ENCODE measurements at regions not wholly inside any gene's neighbourhood (a gene's known extent, or its start where the extent isn't known, plus 50 kb on each side); places are given as distances from the start of the nearest gene placed in this dataset.

GRCh38 chr5:173527671-173528070, 88.8 kb downstream of the BOD1 start (continued):
- TF ChIP-seq, protein P1, sequence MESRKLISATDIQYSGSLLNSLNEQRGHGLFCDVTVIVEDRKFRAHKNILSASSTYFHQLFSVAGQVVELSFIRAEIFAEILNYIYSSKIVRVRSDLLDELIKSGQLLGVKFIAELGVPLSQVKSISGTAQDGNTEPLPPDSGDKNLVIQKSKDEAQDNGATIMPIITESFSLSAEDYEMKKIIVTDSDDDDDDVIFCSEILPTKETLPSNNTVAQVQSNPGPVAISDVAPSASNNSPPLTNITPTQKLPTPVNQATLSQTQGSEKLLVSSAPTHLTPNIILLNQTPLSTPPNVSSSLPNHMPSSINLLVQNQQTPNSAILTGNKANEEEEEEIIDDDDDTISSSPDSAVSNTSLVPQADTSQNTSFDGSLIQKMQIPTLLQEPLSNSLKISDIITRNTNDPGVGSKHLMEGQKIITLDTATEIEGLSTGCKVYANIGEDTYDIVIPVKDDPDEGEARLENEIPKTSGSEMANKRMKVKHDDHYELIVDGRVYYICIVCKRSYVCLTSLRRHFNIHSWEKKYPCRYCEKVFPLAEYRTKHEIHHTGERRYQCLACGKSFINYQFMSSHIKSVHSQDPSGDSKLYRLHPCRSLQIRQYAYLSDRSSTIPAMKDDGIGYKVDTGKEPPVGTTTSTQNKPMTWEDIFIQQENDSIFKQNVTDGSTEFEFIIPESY (IDR thresholded peaks at IDR 0.05; ENCODE audit: extremely low read depth, insufficient replicate concordance, low read length), result no peak
- no peak for TF ChIP-seq EZH2 (IDR thresholded peaks at IDR 0.05)

GRCh38 chr5:173524136-173524535, 92.3 kb downstream of the BOD1 start:
- intact Hi-C loops (cut with micrococcal nuclease), result no loop called here
- CTCF ChIA-PET, result no interaction called here
- Histone ChIP-seq H3K4me3 (replicated peaks in 1 of 2; ENCODE audit: low read depth in 1 of 2, low read length in 2 of 2) (no peak overlapping the region), H3K9me3 (ENCODE audit: control insufficient read depth in 1 of 2, insufficient read depth in 1 of 2, low read depth in 1 of 2, low read length in 2 of 2) (no peaks in the 10 kb centered on the region), H3K4me1 (ENCODE audit: control insufficient read depth in 1 of 2, insufficient read depth in 2 of 2, low read length in 2 of 2) (no peaks in the 10 kb centered on the region), H3K4me2 (ENCODE audit: low read length) (no peak overlapping the region), H3K36me3 (ENCODE audit: control insufficient read depth in 1 of 2, insufficient read depth in 2 of 2, low read length in 2 of 2) (no peaks in the 10 kb centered on the region), H3K27me3 (ENCODE audit: insufficient read depth, low read length) (no peaks in the 10 kb centered on the region), H3K79me2 (ENCODE audit: insufficient read depth, low read length) (no peaks in the 10 kb centered on the region), H3K9me2 (ENCODE audit: insufficient read depth) (no peaks in the 10 kb centered on the region), H4K20me1 (ENCODE audit: insufficient read depth) (no peaks in the 10 kb centered on the region), H2AFZ (ENCODE audit: low read depth, low read length, poor library complexity, severe bottlenecking) (no peak overlapping the region), H3K27ac (ENCODE audit: low read depth, low read length) (no peak overlapping the region), H3K9ac (ENCODE audit: low read length) (no peak overlapping the region)
- ATAC-seq (no peak), DNase-seq (ENCODE audit: low read depth, low spot score) (no peak)
- TF ChIP-seq EGR1 (IDR thresholded peaks at IDR 0.05; ENCODE audit: low read depth) (no peak), SRF (IDR thresholded peaks at IDR 0.05; ENCODE audit: low read depth) (no peak), ZFX (IDR thresholded peaks at IDR 0.05) (no peak), ELF1 (IDR thresholded peaks at IDR 0.05; ENCODE audit: borderline replicate concordance, low read depth) (no peak), POLR2AphosphoS5 (IDR thresholded peaks at IDR 0.05; ENCODE audit: low read depth, low read length) (no peak), EZH2 (IDR thresholded peaks at IDR 0.05) (no peak), SP1 (IDR thresholded peaks at IDR 0.05; ENCODE audit: low read depth) (no peak), ZNF274 (IDR thresholded peaks at IDR 0.05; ENCODE audit: low read depth, low read length) (no peak)
- no TSS peak for BruUV-seq (replicated peaks)
- RAD21 ChIA-PET (ENCODE audit: low non-redundant PET in 1 of 2, low total read pairs in 2 of 2, uncharacterized antibody in 2 of 2, unreplicated experiment in 2 of 2), result no interaction called here
- POLR2A ChIA-PET, result no interaction called here

Data from HCT116 (cell line).